Esophagus squamous epithelium (tissue), 5 donors: ENCODE measurements at regions not wholly inside any gene's neighbourhood (a gene's known extent, or its start where the extent isn't known, plus 50 kb on each side); places are given as distances from the start of the nearest gene placed in this dataset.

Experiments used
- DNase-seq: peaks from one replicate; lab custom pipeline; 2025; lab: John Stamatoyannopoulos, UW
- H3K27ac ChIP-seq, 4 donors: fragments of 200-600 bp; sonication (generic); one replicate each; pipeline ENCODE4 v1.5.1; 2016 to 2019; ENCODE audit warnings: mild to moderate bottlenecking in 1 of 4
- H3K27me3 ChIP-seq, 4 donors: fragments of 200-600 bp; sonication (generic); 1 replicate in 3 of 4; 2 replicates in 1 of 4; pipeline versions ENCODE4 v1.5.1 to v1.6.0; 2017 to 2021; ENCODE audit warnings: antibody characterized with exemption in 1 of 4
- H3K36me3 ChIP-seq, 3 donors: fragments of 200-600 bp; sonication (generic); one replicate each; pipeline ENCODE4 v1.5.1; 2016 to 2019
- H3K4me1 ChIP-seq, 3 donors: fragments of 200-600 bp; sonication (generic); one replicate each; pipeline ENCODE4 v1.5.1; 2017 to 2019
- H3K4me3 ChIP-seq, 4 donors: fragments of 200-600 bp; sonication (generic); 1 replicate in 3 of 4; 2 replicates in 1 of 4; pipeline ENCODE4 v1.5.1; 2016 to 2019; ENCODE audit warnings: mild to moderate bottlenecking in 2 of 4, moderate library complexity in 1 of 4
- H3K9me3 ChIP-seq, 3 donors: fragments of 200-600 bp; sonication (generic); one replicate each; pipeline ENCODE4 v1.5.1; 2016 to 2019
- POLR2A ChIP-seq, 4 donors: fragments of 450-650 bp; IDR thresholded peaks; one replicate each; pipeline ENCODE4 v1.6.1; 2017; ENCODE audit warnings: antibody characterized with exemption in 4 of 4, mild to moderate bottlenecking in 4 of 4, moderate library complexity in 3 of 4
- WGBS, 2 donors: methylation state at CpG; one replicate each; pipeline ENCODE4 v1.1.5; 2018; 5-methylcytosine and 5-hydroxymethylcytosine counted together
- intact Hi-C: fragments of 100-400 bp; cut with DNase I; formaldehyde crosslinking; loops from one replicate; pipeline ENCODE4 v1.15.0; 2022
- TF ChIP-seq, protein P1 (sequence below), 6 experiments: fragments of 450-650 bp in 4 of 6; fragments of 200-600 bp in 2 of 6; sonication (generic) in 2 of 6; IDR thresholded peaks; one replicate each; pipeline ENCODE4 v1.5.1; 2016 to 2019; ENCODE audit warnings: antibody characterized with exemption in 6 of 6, mild to moderate bottlenecking in 4 of 6, moderate library complexity in 4 of 6
- donor health status: DM: yes; HTN: yes; CAD: no.

- WGBS, 2 donors = 54 to 65% methylated on average over 6 of the region's 6 CpGs
- Histone ChIP-seq H3K4me1 (no peaks in the 10 kb centered on the region), H3K27ac (peak overlapping the region in 1 of 4 donors; percentile 55), H3K27me3 (no peaks in the 10 kb centered on the region), H3K4me3 (peak overlapping the region in 1 of 4 donors; percentile 18), H3K9me3 (no peaks in the 10 kb centered on the region), H3K36me3 (no peaks in the 10 kb centered on the region)
- DNase-seq = no peak
- TF ChIP-seq POLR2A (IDR thresholded peaks at IDR 0.05) = no peak
- TF ChIP-seq, protein P1, sequence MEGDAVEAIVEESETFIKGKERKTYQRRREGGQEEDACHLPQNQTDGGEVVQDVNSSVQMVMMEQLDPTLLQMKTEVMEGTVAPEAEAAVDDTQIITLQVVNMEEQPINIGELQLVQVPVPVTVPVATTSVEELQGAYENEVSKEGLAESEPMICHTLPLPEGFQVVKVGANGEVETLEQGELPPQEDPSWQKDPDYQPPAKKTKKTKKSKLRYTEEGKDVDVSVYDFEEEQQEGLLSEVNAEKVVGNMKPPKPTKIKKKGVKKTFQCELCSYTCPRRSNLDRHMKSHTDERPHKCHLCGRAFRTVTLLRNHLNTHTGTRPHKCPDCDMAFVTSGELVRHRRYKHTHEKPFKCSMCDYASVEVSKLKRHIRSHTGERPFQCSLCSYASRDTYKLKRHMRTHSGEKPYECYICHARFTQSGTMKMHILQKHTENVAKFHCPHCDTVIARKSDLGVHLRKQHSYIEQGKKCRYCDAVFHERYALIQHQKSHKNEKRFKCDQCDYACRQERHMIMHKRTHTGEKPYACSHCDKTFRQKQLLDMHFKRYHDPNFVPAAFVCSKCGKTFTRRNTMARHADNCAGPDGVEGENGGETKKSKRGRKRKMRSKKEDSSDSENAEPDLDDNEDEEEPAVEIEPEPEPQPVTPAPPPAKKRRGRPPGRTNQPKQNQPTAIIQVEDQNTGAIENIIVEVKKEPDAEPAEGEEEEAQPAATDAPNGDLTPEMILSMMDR (IDR thresholded peaks at IDR 0.05) = no peak
- intact Hi-C loops = no loop called here
These were observed 134.3 kb upstream of the DSEL start for GRCh38 chr18:67650686-67651385.

DNA sequence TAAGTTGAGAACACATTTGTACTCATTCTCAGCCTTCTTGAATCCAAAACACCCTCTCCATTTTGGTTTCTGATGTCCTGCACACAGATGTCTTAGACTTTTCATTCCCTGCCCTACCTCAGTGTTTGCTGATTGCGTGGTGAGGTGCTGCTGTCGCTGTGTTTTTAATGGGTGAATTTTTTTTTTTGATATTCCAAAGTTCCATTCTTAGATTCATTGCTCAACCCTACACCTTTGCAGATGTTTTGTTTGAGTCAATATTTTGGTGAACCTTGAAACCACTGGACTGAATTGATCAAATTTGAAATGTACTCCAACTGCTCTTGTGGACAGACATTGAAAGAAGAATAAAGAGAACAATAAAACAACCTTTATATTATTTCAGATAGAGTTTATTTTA is 130.4 kb upstream of the DSEL start:
- no peak for DNase-seq
- Histone ChIP-seq H3K4me3 (no peak overlapping the region), H3K27me3 (no peaks in the 10 kb centered on the region), H3K36me3 (no peaks in the 10 kb centered on the region), H3K4me1 (no peaks in the 10 kb centered on the region), H3K27ac (no peak overlapping the region), H3K9me3 (no peaks in the 10 kb centered on the region)
- TF ChIP-seq POLR2A (IDR thresholded peaks at IDR 0.05) = no peak
- TF ChIP-seq, protein P1 (IDR thresholded peaks at IDR 0.05) = no peak
- intact Hi-C loops = no loop called here
- WGBS, 2 donors = 83 to 100% methylated on average over 2 of the region's 2 CpGs

DNA sequence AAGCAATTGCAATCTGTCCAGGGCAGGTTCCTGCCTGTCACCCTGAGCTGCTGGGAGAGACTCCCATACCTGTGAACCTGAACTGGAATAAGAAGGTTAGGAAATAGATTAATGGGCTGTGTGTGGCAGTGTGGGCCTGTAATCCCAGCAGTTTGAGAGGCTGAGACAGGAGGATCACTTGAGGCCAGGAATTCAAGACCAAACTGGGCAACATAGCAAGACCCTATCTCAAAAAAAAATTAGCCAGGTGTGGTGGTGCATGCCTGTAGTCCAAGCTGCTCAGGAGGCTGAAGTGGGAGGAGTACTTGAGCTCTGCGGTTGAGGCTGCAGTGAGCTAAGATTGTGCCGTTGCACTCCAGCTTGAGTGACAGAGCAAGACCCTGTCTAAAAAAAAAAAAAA is 127.7 kb upstream of the DSEL start:
- 88 to 89% methylated on average over 2 of the region's 2 CpGs for WGBS, 2 donors
- no peaks in the 10 kb centered on the region for H3K9me3 ChIP-seq
- H3K36me3 ChIP-seq = no peaks in the 10 kb centered on the region
- H3K4me1 ChIP-seq = no peaks in the 10 kb centered on the region
- H3K27me3 ChIP-seq = no peaks in the 10 kb centered on the region
- H3K27ac ChIP-seq = no peak overlapping the region
- TF ChIP-seq POLR2A (IDR thresholded peaks at IDR 0.05) = no peak
- TF ChIP-seq, protein P1 (IDR thresholded peaks at IDR 0.05) = no peak
- intact Hi-C loops = no loop called here
- no peak overlapping the region for H3K4me3 ChIP-seq
- DNase-seq = no peak

- no peak for DNase-seq
- TF ChIP-seq POLR2A (IDR thresholded peaks at IDR 0.05) = no peak
- TF ChIP-seq, protein P1 (IDR thresholded peaks at IDR 0.05) = no peak
- WGBS, 2 donors = 75 to 96% methylated on average over 2 of the region's 2 CpGs
- no peaks in the 10 kb centered on the region for H3K4me1 ChIP-seq
- H3K27ac ChIP-seq = no peak overlapping the region
- no peaks in the 10 kb centered on the region for H3K36me3 ChIP-seq
- no peaks in the 10 kb centered on the region for H3K27me3 ChIP-seq
- H3K4me3 ChIP-seq = no peak overlapping the region
- intact Hi-C loops = no loop called here
- no peaks in the 10 kb centered on the region for H3K9me3 ChIP-seq
These were observed 123.4 kb upstream of the DSEL start for GRCh38 chr18:67639872-67640271.

DNA sequence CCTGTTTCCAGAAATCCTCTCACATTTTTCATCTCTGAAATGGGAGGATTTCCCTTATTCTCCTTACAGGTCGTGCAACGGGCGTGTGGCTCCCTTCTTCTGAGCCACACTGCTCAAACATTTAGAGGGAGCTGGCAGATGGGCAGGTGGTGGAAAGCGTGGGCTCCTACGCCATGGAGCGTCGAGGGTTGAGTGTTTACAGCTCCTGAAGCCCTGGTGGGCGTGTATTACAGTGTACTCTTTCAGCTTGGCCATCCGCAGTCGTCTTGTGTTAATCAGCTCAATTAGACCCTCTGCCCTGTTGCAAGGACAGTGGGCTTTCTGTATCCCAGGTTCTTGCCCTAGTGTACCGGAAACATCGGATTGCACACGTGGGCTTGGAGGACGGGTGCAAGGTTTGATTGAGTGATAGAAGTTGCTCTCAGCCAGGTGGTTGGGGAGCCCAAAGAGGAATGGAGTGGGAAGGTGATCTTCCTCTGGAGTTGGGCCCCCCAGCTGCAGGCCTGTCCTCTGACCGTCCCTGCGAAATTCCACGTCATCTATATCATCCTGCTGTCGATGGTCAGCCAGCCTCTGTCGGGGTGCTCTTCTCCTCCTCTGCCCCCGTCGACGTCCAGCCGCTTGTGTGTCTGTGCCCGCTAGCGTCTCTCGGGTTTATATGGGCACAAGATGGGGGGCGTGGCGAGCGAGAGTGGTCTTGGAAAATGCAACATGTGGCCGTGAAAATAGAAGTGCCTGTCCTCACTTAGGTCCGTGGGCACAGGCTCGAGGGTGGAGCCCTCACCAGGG is 120.3 kb upstream of the DSEL start:
- intact Hi-C loops = no loop called here
- DNase-seq = no peak
- no peaks in the 10 kb centered on the region for H3K36me3 ChIP-seq
- H3K4me1 ChIP-seq = no peaks in the 10 kb centered on the region
- WGBS, 2 donors = 78 to 85% methylated on average over 20 to 26 of the region's 32 CpGs
- H3K27me3 ChIP-seq = no peaks in the 10 kb centered on the region
- TF ChIP-seq, protein P1 (IDR thresholded peaks at IDR 0.05) = no peak
- TF ChIP-seq POLR2A (IDR thresholded peaks at IDR 0.05) = no peak
- H3K27ac ChIP-seq = no peak overlapping the region
- no peak overlapping the region for H3K4me3 ChIP-seq
- no peaks in the 10 kb centered on the region for H3K9me3 ChIP-seq
